WTC11 (cell line): ENCODE measurements at regions not wholly inside any gene's neighbourhood (a gene's known extent, or its start where the extent isn't known, plus 50 kb on each side); places are given as distances from the start of the nearest gene placed in this dataset.

Source experiments
- CREB1 ChIP-seq: sonication (generic); formaldehyde crosslinking; IDR thresholded peaks from 2 replicates; pipeline ENCODE4 v1.8.0; 2023; ENCODE audit warnings: mild to moderate bottlenecking, missing genetic modification reagents
- HMGA2 ChIP-seq: fragments of 250-450 bp; sonication (Bioruptor Pico); IDR thresholded peaks from 2 replicates; pipeline ENCODE4 v1.4.0; 2021; ENCODE audit warnings: mild to moderate bottlenecking, moderate library complexity
- MAX ChIP-seq: sonication (generic); formaldehyde crosslinking; IDR thresholded peaks from 2 replicates; pipeline ENCODE4 v1.8.0; 2022; ENCODE audit warnings: mild to moderate bottlenecking, missing genetic modification reagents
- NR1H2 ChIP-seq: sonication (generic); formaldehyde crosslinking; IDR thresholded peaks from 2 replicates; pipeline ENCODE4 v1.9.0; 2021; ENCODE audit warnings: mild to moderate bottlenecking, moderate library complexity, missing genetic modification reagents
- SP1 ChIP-seq: sonication (generic); formaldehyde crosslinking; conservative IDR thresholded peaks from 2 replicates; pipeline ENCODE4 v1.8.1; 2022; ENCODE audit warnings: missing genetic modification reagents
- TF ChIP-seq, protein P1 (sequence below): fragments of 200-600 bp; IDR thresholded peaks from 2 replicates; pipeline ENCODE4 v1.8.0; 2022; ENCODE audit warnings: antibody characterized with exemption

DNA sequence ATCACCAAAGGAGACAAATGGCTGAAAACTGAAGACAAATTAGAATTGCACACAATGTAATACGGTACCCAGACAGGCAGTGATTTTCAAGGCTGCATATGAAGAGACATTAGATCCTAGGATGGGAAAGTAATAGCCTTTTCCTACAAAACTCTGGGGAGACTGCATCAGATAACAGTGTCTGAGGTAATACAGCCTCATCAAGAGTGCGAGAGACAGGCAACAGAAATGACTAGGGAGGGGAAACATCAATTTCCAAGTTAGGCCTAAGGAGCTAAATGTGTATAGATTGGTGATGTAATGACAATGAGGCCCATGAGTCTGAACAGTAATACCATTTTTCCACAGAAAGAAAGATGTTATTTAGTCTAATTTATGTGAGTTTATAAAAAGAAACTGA lies 200.3 kb downstream of the HTR1B start:
- TF ChIP-seq, protein P1, sequence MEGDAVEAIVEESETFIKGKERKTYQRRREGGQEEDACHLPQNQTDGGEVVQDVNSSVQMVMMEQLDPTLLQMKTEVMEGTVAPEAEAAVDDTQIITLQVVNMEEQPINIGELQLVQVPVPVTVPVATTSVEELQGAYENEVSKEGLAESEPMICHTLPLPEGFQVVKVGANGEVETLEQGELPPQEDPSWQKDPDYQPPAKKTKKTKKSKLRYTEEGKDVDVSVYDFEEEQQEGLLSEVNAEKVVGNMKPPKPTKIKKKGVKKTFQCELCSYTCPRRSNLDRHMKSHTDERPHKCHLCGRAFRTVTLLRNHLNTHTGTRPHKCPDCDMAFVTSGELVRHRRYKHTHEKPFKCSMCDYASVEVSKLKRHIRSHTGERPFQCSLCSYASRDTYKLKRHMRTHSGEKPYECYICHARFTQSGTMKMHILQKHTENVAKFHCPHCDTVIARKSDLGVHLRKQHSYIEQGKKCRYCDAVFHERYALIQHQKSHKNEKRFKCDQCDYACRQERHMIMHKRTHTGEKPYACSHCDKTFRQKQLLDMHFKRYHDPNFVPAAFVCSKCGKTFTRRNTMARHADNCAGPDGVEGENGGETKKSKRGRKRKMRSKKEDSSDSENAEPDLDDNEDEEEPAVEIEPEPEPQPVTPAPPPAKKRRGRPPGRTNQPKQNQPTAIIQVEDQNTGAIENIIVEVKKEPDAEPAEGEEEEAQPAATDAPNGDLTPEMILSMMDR = no peak
- TF ChIP-seq SP1 (CRISPR knock-in tag) (no peak), CREB1 (CRISPR knock-in tag) (no peak), HMGA2 (no peak), NR1H2 (no peak), MAX (no peak)
